NT2/D1 (cell line): ENCODE measurements at regions not wholly inside any gene's neighbourhood (a gene's known extent, or its start where the extent isn't known, plus 50 kb on each side); places are given as distances from the start of the nearest gene placed in this dataset.
"Not testable (repeated sequence)": the region's sequence is repeated elsewhere in the genome, so short reads cannot be mapped to it uniquely, and the experiment has no call there.

ENCODE experiments used
- DNase-seq: peaks from one replicate; pipeline ENCODE4 v3.0.0-alpha.2; 2011; ENCODE audit warnings: low read depth, low spot score
- H3K27me3 ChIP-seq: 2 replicates; pipeline ENCODE4 v1.6.0; 2011; ENCODE audit warnings: mild to moderate bottlenecking; ENCODE audit not compliant: insufficient read length, insufficient read depth
- H3K36me3 ChIP-seq: 2 replicates; pipeline ENCODE4 v1.6.1; 2011; ENCODE audit warnings: mild to moderate bottlenecking, low read length, mixed read lengths; ENCODE audit not compliant: insufficient read depth, insufficient read length
- H3K4me1 ChIP-seq: 2 replicates; pipeline ENCODE4 v1.5.1; 2011; ENCODE audit not compliant: insufficient read depth, insufficient read length
- H3K4me3 ChIP-seq: 2 replicates; pipeline ENCODE4 v1.5.1; 2011; ENCODE audit warnings: low read depth; ENCODE audit not compliant: insufficient read length
- H3K9ac ChIP-seq: 2 replicates; pipeline ENCODE4 v1.6.0; 2011; ENCODE audit warnings: low read depth; ENCODE audit not compliant: insufficient read length
- H3K9me3 ChIP-seq: 2 replicates; pipeline ENCODE4 v1.5.1; 2011; ENCODE audit warnings: mild to moderate bottlenecking, low read length; ENCODE audit not compliant: insufficient read depth

- H3K4me1 ChIP-seq, DNase-seq, H3K36me3 ChIP-seq, H3K9ac ChIP-seq, H3K27me3 ChIP-seq, H3K4me3 ChIP-seq: not testable (repeated sequence)
- H3K9me3 ChIP-seq, result peaks cover 17% of the 10 kb centered on the region
Observed at GRCh38 chr16:29284159-29284558, 122.4 kb downstream of the NPIPB11 start.

- not testable (repeated sequence) for DNase-seq, H3K4me3 ChIP-seq, H3K9ac ChIP-seq, H3K27me3 ChIP-seq, H3K36me3 ChIP-seq, H3K4me1 ChIP-seq
- H3K9me3 ChIP-seq, result peaks cover 17% of the 10 kb centered on the region; the same call in 1 of the 2 replicates
Observed at GRCh38 chr16:29278097-29278871, 128.2 kb downstream of the NPIPB11 start.

GRCh38 chr16:29276446-29276845 lies 130.1 kb downstream of the NPIPB11 start:
- H3K9me3 ChIP-seq, H3K4me3 ChIP-seq, DNase-seq, H3K27me3 ChIP-seq, H3K4me1 ChIP-seq, H3K36me3 ChIP-seq, H3K9ac ChIP-seq: not testable (repeated sequence)

GRCh38 chr16:29274055-29275035 lies 132.2 kb downstream of the NPIPB11 start:
- not testable (repeated sequence) for H3K9ac ChIP-seq, H3K4me1 ChIP-seq, H3K27me3 ChIP-seq, H3K36me3 ChIP-seq, DNase-seq, H3K4me3 ChIP-seq, H3K9me3 ChIP-seq

GRCh38 chr16:29273298-29274054 lies 133.0 kb downstream of the NPIPB11 start:
- H3K9ac ChIP-seq, H3K4me1 ChIP-seq, H3K27me3 ChIP-seq, H3K36me3 ChIP-seq, H3K9me3 ChIP-seq, DNase-seq: not testable (repeated sequence)
- H3K4me3 ChIP-seq, result peak overlapping the region; percentile 4

GRCh38 chr16:29271721-29272675 lies 134.5 kb downstream of the NPIPB11 start:
- DNase-seq, H3K27me3 ChIP-seq, H3K9me3 ChIP-seq, H3K4me1 ChIP-seq, H3K4me3 ChIP-seq, H3K36me3 ChIP-seq, H3K9ac ChIP-seq: not testable (repeated sequence)

GRCh38 chr16:29270923-29271322 lies 135.6 kb downstream of the NPIPB11 start:
- H3K4me3 ChIP-seq, H3K9ac ChIP-seq, H3K4me1 ChIP-seq, H3K36me3 ChIP-seq, H3K27me3 ChIP-seq, H3K9me3 ChIP-seq, DNase-seq: not testable (repeated sequence)

GRCh38 chr16:29270033-29270432 lies 136.5 kb downstream of the NPIPB11 start:
- not testable (repeated sequence) for H3K36me3 ChIP-seq, H3K27me3 ChIP-seq, DNase-seq, H3K4me1 ChIP-seq, H3K9me3 ChIP-seq, H3K4me3 ChIP-seq, H3K9ac ChIP-seq

- not testable (repeated sequence) for H3K4me3 ChIP-seq, H3K9ac ChIP-seq, H3K9me3 ChIP-seq, DNase-seq, H3K36me3 ChIP-seq, H3K27me3 ChIP-seq, H3K4me1 ChIP-seq
Observed at GRCh38 chr16:29269192-29269811, 137.2 kb downstream of the NPIPB11 start.

- not testable (repeated sequence) for H3K36me3 ChIP-seq, H3K9ac ChIP-seq, H3K4me1 ChIP-seq, H3K4me3 ChIP-seq, DNase-seq, H3K27me3 ChIP-seq, H3K9me3 ChIP-seq
Observed at GRCh38 chr16:29268785-29269191, 137.7 kb downstream of the NPIPB11 start.
